ENCODE measurements at regions not wholly inside any gene's neighbourhood (a gene's known extent, or its start where the extent isn't known, plus 50 kb on each side); places are given as distances from the start of the nearest gene placed in this dataset.

- no peak for DNase-seq (ENCODE audit: low read depth)
- no peak for TF ChIP-seq CTCF (IDR thresholded peaks at IDR 0.05; ENCODE audit: insufficient read depth, low read depth, low read length, missing control alignments)
- no peak overlapping the region for H3K4me3 ChIP-seq (ENCODE audit: low read length)
These were observed 132.5 kb downstream of the ZNF664 start for GRCh38 chr12:124105546-124105945.

DNA sequence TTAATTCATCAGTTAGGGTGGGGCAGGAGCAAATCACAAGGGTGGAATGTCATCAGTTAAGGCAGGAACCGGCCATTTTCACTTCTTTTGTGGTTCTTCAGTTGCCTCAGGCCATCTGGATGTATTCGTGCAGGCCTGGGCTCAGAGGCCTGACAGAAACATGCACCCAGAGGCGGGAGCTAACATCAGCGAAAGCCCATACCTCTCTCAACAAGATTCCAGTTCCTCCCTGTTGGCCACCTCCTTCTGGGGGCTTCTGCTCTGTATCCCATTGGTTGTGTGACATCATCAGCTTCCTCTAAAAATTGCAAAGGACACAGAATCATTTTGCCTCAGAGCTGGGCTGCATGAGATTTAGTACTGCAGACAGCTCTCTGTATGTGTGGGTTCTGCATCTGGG lies 134.3 kb downstream of the ZNF664 start:
- H3K4me3 ChIP-seq (ENCODE audit: low read length): no peak overlapping the region
- TF ChIP-seq CTCF (IDR thresholded peaks at IDR 0.05; ENCODE audit: insufficient read depth, low read depth, low read length, missing control alignments): no peak
- no peak for DNase-seq (ENCODE audit: low read depth)

- H3K4me3 ChIP-seq (ENCODE audit: low read length): no peak overlapping the region
- DNase-seq (ENCODE audit: low read depth): peak; percentile 9
- no peak for TF ChIP-seq CTCF (IDR thresholded peaks at IDR 0.05; ENCODE audit: insufficient read depth, low read depth, low read length, missing control alignments)
These were observed 136.7 kb downstream of the ZNF664 start for GRCh38 chr12:124109760-124110159.

DNA sequence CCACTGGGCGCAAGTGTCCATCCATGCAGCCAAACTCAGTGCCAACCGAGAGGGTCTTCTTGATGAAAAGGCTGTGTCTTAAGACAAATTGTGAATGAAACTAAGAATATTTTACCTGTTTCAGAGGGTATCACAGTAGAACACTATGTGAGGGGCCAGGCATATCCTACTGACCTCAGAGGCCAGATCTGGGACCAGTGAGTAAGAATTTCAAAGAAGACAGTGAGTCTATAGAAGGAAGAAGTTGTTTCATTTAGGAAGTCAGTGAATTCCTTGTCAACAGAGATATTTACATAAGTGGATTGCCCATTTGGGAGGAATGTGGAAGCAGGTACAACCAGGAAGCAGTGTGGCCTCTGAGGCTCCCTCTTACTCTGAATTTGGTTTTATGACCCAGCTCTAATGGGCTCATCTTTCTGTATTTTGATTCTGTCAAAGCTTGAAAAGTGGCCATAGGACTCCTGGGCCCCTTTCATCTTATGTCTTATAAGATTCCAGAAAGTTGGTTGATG lies 137.4 kb downstream of the ZNF664 start:
- TF ChIP-seq CTCF (IDR thresholded peaks at IDR 0.05; ENCODE audit: insufficient read depth, low read depth, low read length, missing control alignments): no peak
- DNase-seq (ENCODE audit: low read depth): no peak
- no peak overlapping the region for H3K4me3 ChIP-seq (ENCODE audit: low read length)

GRCh38 chr12:124111006-124111405 lies 138.0 kb downstream of the ZNF664 start:
- no peak for DNase-seq (ENCODE audit: low read depth)
- TF ChIP-seq CTCF (IDR thresholded peaks at IDR 0.05; ENCODE audit: insufficient read depth, low read depth, low read length, missing control alignments): no peak
- no peak overlapping the region for H3K4me3 ChIP-seq (ENCODE audit: low read length)

- no peak overlapping the region for H3K4me3 ChIP-seq (ENCODE audit: low read length)
- no peak for DNase-seq (ENCODE audit: low read depth)
- no peak for TF ChIP-seq CTCF (IDR thresholded peaks at IDR 0.05; ENCODE audit: insufficient read depth, low read depth, low read length, missing control alignments)
These were observed 141.3 kb downstream of the ZNF664 start for GRCh38 chr12:124114316-124114715.

- TF ChIP-seq CTCF (IDR thresholded peaks at IDR 0.05; ENCODE audit: insufficient read depth, low read depth, low read length, missing control alignments): no peak
- no peak overlapping the region for H3K4me3 ChIP-seq (ENCODE audit: low read length)
- no peak for DNase-seq (ENCODE audit: low read depth)
These were observed 142.5 kb downstream of the ZNF664 start for GRCh38 chr12:124115496-124115895.
